ENCODE measurements at regions not wholly inside any gene's neighbourhood (a gene's known extent, or its start where the extent isn't known, plus 50 kb on each side); places are given as distances from the start of the nearest gene placed in this dataset.

GRCh38 chr6:81366972-81367371, 385.5 kb downstream of the TENT5A start:
- Histone ChIP-seq H4K20me1 (ENCODE audit: insufficient read depth, low read length) (no peaks in the 10 kb centered on the region), H3K4me2 (replicated peaks; ENCODE audit: extremely low read depth, low read length, poor library complexity, severe bottlenecking) (no peak overlapping the region), H3K79me2 (ENCODE audit: insufficient read depth, low read length) (no peaks in the 10 kb centered on the region), H3K27me3 (ENCODE audit: control insufficient read depth in 2 of 2, insufficient read depth in 2 of 2, low read length in 2 of 2) (no peaks in the 10 kb centered on the region), H3K4me1 (ENCODE audit: control insufficient read depth in 1 of 2, insufficient read depth in 2 of 2, low read length in 2 of 2) (no peaks in the 10 kb centered on the region), H2AFZ (ENCODE audit: insufficient read depth, low read depth, low read length, poor library complexity, severe bottlenecking) (no peak overlapping the region), H3K4me3 (replicated peaks in 1 of 3; ENCODE audit: low read depth in 2 of 3, low read length in 3 of 3) (no peak overlapping the region), H3K27ac (ENCODE audit: low read depth in 1 of 2, low read length in 2 of 2) (no peak overlapping the region), H3K36me3 (replicated peaks in 1 of 2; ENCODE audit: control insufficient read depth in 1 of 2, insufficient read depth in 2 of 2, low read length in 2 of 2) (no peaks in the 10 kb centered on the region), H3K9me3 (replicated peaks in 1 of 2; ENCODE audit: control insufficient read depth in 1 of 2, insufficient read depth in 1 of 2, low read length in 2 of 2) (no peaks in the 10 kb centered on the region), H3K9ac (ENCODE audit: insufficient read depth, low read length, poor library complexity, severe bottlenecking) (no peak overlapping the region)
- no peak overlapping the region for H3K4me3 Mint-ChIP-seq
- no peaks in the 10 kb centered on the region for H3K36me3 Mint-ChIP-seq
- WGBS (ENCODE audit: insufficient coverage) = no CpG with 5 or more reads among the region's 3 CpGs
- peaks cover 0 to 1% (median 0%) of the 10 kb centered on the region in 3 donors for H3K27me3 Mint-ChIP-seq (ENCODE audit: low read depth in 3 of 3)
- peaks cover 0 to 2% (median 0%) of the 10 kb centered on the region in 7 donors for H3K9me3 Mint-ChIP-seq
- H3K4me1 Mint-ChIP-seq = no peaks in the 10 kb centered on the region
- no peak for TF ChIP-seq CTCF (IDR thresholded peaks at IDR 0.05)
- DNase-seq = no peak
- H3K27ac Mint-ChIP-seq = no peak overlapping the region
- intact Hi-C loops (cut with micrococcal nuclease) = no loop called here

GRCh38 chr6:81362246-81362645, 390.2 kb downstream of the TENT5A start:
- no peak overlapping the region for H3K27ac Mint-ChIP-seq
- no peak for TF ChIP-seq CTCF (IDR thresholded peaks at IDR 0.05)
- H3K9me3 Mint-ChIP-seq = peaks cover 0 to 4% (median 0%) of the 10 kb centered on the region in 7 donors
- H3K4me3 ChIP-seq (replicated peaks in 1 of 3; ENCODE audit: low read depth in 2 of 3, low read length in 3 of 3) = no peak overlapping the region
- H3K4me1 Mint-ChIP-seq = no peaks in the 10 kb centered on the region
- no peak overlapping the region for H3K9ac ChIP-seq (ENCODE audit: insufficient read depth, low read length, poor library complexity, severe bottlenecking)
- intact Hi-C loops (cut with micrococcal nuclease) = no loop called here
- H3K79me2 ChIP-seq (ENCODE audit: insufficient read depth, low read length) = no peaks in the 10 kb centered on the region
- no peaks in the 10 kb centered on the region for H3K27me3 Mint-ChIP-seq (ENCODE audit: low read depth in 3 of 3)
- WGBS (ENCODE audit: insufficient coverage) = no CpG with 5 or more reads among the region's 1 CpG
- H3K27ac ChIP-seq (ENCODE audit: low read depth in 1 of 2, low read length in 2 of 2) = no peak overlapping the region
- no peak overlapping the region for H2AFZ ChIP-seq (ENCODE audit: insufficient read depth, low read depth, low read length, poor library complexity, severe bottlenecking)
- no peaks in the 10 kb centered on the region for H3K4me1 ChIP-seq (ENCODE audit: control insufficient read depth in 1 of 2, insufficient read depth in 2 of 2, low read length in 2 of 2)
- H3K36me3 Mint-ChIP-seq = no peaks in the 10 kb centered on the region
- no peaks in the 10 kb centered on the region for H4K20me1 ChIP-seq (ENCODE audit: insufficient read depth, low read length)
- no peaks in the 10 kb centered on the region for H3K9me3 ChIP-seq (replicated peaks in 1 of 2; ENCODE audit: control insufficient read depth in 1 of 2, insufficient read depth in 1 of 2, low read length in 2 of 2)
- no peaks in the 10 kb centered on the region for H3K27me3 ChIP-seq (ENCODE audit: control insufficient read depth in 2 of 2, insufficient read depth in 2 of 2, low read length in 2 of 2)
- DNase-seq = no peak
- H3K36me3 ChIP-seq (replicated peaks in 1 of 2; ENCODE audit: control insufficient read depth in 1 of 2, insufficient read depth in 2 of 2, low read length in 2 of 2) = no peaks in the 10 kb centered on the region
- no peak overlapping the region for H3K4me2 ChIP-seq (replicated peaks; ENCODE audit: extremely low read depth, low read length, poor library complexity, severe bottlenecking)
- no peak overlapping the region for H3K4me3 Mint-ChIP-seq

Measured in CD14-positive monocyte (primary cell).